ENCODE measurements at regions not wholly inside any gene's neighbourhood (a gene's known extent, or its start where the extent isn't known, plus 50 kb on each side); places are given as distances from the start of the nearest gene placed in this dataset.
"Not testable (repeated sequence)": the region's sequence is repeated elsewhere in the genome, so short reads cannot be mapped to it uniquely, and the experiment has no call there.

GRCh38 chr11:38365274-38365673, 1767.2 kb upstream of the RAG2 start:
- no peak for DNase-seq

- no peak for DNase-seq
Observed at GRCh38 chr11:38356255-38356654, 1758.2 kb upstream of the RAG2 start.

GRCh38 chr11:38345286-38345685, 1747.2 kb upstream of the RAG2 start:
- no peak for DNase-seq

- not testable (repeated sequence) for DNase-seq
Observed at GRCh38 chr11:38341612-38342011, 1743.6 kb upstream of the RAG2 start.

- no peak for DNase-seq
Observed at GRCh38 chr11:38339835-38340440, 1741.9 kb upstream of the RAG2 start.

GRCh38 chr11:38338022-38338421, 1740.0 kb upstream of the RAG2 start:
- DNase-seq: not testable (repeated sequence)

- no peak for DNase-seq
Observed at GRCh38 chr11:38332046-38332445, 1734.0 kb upstream of the RAG2 start.

GRCh38 chr11:38330578-38330977, 1732.5 kb upstream of the RAG2 start:
- DNase-seq: no peak

GRCh38 chr11:38323961-38324761, 1726.1 kb upstream of the RAG2 start:
- DNase-seq: no peak

- no peak for DNase-seq
Observed at GRCh38 chr11:38315151-38315550, 1717.1 kb upstream of the RAG2 start.

GRCh38 chr11:38307455-38307854, 1709.4 kb upstream of the RAG2 start:
- DNase-seq: no peak

- DNase-seq: no peak
Observed at GRCh38 chr11:38305682-38306081, 1707.6 kb upstream of the RAG2 start.

GRCh38 chr11:38304926-38305325, 1706.9 kb upstream of the RAG2 start:
- no peak for DNase-seq

- DNase-seq: no peak
Observed at GRCh38 chr11:38302564-38302963, 1704.5 kb upstream of the RAG2 start.

- DNase-seq: no peak
Observed at GRCh38 chr11:38300570-38300969, 1702.5 kb upstream of the RAG2 start.

GRCh38 chr11:38296211-38296776, 1698.3 kb upstream of the RAG2 start:
- no peak for DNase-seq

GRCh38 chr11:38282718-38283117, 1684.7 kb upstream of the RAG2 start:
- DNase-seq: no peak

GRCh38 chr11:38278457-38279141, 1680.6 kb upstream of the RAG2 start:
- no peak for DNase-seq

GRCh38 chr11:38274031-38274430, 1676.0 kb upstream of the RAG2 start:
- no peak for DNase-seq

GRCh38 chr11:38272376-38272775, 1674.3 kb upstream of the RAG2 start:
- DNase-seq: no peak

- DNase-seq: no peak
Observed at GRCh38 chr11:38266691-38267090, 1668.7 kb upstream of the RAG2 start.

- DNase-seq: no peak
Observed at GRCh38 chr11:38256436-38256835, 1658.4 kb upstream of the RAG2 start.

- DNase-seq: no peak
Observed at GRCh38 chr11:38254913-38255312, 1656.9 kb upstream of the RAG2 start.

- DNase-seq: no peak
Observed at GRCh38 chr11:38252620-38253019, 1654.6 kb upstream of the RAG2 start.
